ENCODE measurements at regions not wholly inside any gene's neighbourhood (a gene's known extent, or its start where the extent isn't known, plus 50 kb on each side); places are given as distances from the start of the nearest gene placed in this dataset.

DNA sequence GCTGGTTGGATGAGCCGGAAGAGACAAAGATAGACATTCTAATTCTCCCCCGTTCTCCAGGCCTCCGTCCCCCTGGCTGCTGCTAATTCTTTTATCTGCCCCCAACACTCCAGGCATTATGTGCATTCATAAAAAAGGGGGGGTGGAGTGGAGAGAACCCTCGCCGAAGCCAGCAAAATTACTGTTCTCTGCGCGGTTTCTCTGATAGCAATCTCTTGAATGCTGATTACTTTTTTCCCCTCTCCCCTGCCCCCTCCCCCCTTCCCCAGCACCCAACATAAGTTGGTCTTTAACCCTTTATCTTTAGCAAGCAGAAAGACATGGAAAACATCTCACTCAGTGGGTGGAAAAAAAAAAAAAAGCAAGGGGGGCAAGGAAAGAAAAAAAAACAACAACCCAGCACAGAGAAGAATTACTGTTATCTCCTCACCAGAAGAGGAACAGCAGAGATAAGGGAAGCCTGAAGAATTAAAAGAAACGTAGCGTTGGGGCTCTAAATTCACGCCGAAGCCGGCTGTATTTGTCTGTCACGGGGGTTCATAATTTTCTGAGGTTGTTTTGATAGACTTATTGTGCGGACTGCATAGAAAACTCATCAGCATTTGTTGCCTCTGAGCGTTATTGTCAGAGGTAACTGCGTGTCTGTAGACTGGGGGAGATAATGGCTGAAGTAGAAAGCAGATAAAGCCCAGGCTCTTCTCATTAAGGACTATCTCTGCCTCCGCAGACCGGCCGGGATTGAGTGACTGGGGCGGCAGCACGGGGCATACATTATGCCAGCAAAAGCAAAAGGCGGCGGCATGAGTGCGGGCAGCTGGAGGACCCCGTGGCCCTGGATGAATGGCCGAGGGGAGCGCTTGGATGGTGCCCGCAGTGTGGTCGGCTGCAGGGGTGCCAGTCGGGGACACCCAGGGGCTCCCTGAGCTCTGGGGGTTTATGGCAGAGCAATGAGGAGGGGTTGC is 126.9 kb downstream of the MRM1 start:
- TF ChIP-seq, protein P1, sequence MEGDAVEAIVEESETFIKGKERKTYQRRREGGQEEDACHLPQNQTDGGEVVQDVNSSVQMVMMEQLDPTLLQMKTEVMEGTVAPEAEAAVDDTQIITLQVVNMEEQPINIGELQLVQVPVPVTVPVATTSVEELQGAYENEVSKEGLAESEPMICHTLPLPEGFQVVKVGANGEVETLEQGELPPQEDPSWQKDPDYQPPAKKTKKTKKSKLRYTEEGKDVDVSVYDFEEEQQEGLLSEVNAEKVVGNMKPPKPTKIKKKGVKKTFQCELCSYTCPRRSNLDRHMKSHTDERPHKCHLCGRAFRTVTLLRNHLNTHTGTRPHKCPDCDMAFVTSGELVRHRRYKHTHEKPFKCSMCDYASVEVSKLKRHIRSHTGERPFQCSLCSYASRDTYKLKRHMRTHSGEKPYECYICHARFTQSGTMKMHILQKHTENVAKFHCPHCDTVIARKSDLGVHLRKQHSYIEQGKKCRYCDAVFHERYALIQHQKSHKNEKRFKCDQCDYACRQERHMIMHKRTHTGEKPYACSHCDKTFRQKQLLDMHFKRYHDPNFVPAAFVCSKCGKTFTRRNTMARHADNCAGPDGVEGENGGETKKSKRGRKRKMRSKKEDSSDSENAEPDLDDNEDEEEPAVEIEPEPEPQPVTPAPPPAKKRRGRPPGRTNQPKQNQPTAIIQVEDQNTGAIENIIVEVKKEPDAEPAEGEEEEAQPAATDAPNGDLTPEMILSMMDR (IDR thresholded peaks at IDR 0.05): no peak
- H3K9me3 ChIP-seq: no peaks in the 10 kb centered on the region
- intact Hi-C loops (cut with DNase I, micrococcal nuclease): no loop called here
- no peaks in the 10 kb centered on the region for H3K36me3 ChIP-seq (ENCODE audit: low read depth)
- ATAC-seq (no peak), DNase-seq (no peak)
- H3K4me1 ChIP-seq (ENCODE audit: low read depth): no peaks in the 10 kb centered on the region
- no peak overlapping the region for H3K4me3 ChIP-seq

- Histone ChIP-seq H3K4me1 (ENCODE audit: low read depth) (no peaks in the 10 kb centered on the region), H3K9me3 (no peaks in the 10 kb centered on the region), H3K36me3 (ENCODE audit: low read depth) (no peaks in the 10 kb centered on the region), H3K4me3 (no peak overlapping the region)
- intact Hi-C loops (cut with DNase I, micrococcal nuclease): no loop called here
- DNase-seq (no peak), ATAC-seq (no peak)
- TF ChIP-seq, protein P1 (IDR thresholded peaks at IDR 0.05): no peak
Measured at GRCh38 chr17:36730095-36730808, 128.9 kb downstream of the MRM1 start.

DNA sequence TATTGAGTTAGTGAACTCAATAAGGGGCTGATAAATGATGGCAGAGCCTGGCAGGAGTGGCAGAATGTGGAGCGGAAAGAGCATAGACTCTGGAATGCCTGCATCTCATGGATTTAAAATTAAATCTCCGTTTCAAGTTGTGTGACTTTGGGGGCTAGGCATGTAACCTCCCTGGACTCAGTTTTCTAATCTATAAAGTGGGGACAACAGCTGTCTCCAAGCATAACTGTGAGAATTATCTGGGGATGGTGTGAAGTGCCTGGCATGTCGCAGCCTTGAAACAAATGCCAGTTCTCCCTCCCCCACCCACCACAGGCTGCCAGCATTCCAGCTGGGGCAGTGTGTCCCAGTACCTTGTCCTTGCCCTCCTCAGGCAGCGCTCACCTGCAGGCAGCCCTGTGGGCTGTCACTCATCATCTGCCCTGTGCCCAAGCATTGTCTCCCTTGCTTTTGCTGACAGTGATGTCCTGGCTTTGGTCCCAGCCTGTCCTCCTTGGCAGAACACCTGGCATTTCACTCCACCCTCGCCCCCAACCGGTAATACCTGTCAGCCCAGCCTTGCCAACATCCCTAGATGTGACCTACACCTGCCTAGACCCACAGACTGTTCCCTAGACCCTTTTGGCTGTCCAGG is 129.6 kb downstream of the MRM1 start:
- TF ChIP-seq, protein P1 (IDR thresholded peaks at IDR 0.05): no peak
- intact Hi-C loops (cut with DNase I, micrococcal nuclease): no loop called here

GRCh38 chr17:36731811-36732210 is 130.4 kb downstream of the MRM1 start:
- ATAC-seq (no peak), DNase-seq (no peak)
- TF ChIP-seq, protein P1 (IDR thresholded peaks at IDR 0.05): no peak
- Histone ChIP-seq H3K4me1 (ENCODE audit: low read depth) (no peaks in the 10 kb centered on the region), H3K36me3 (ENCODE audit: low read depth) (no peaks in the 10 kb centered on the region), H3K4me3 (no peak overlapping the region), H3K9me3 (no peaks in the 10 kb centered on the region)
- intact Hi-C loops (cut with DNase I, micrococcal nuclease): no loop called here

More for the DNA sequence above, 129.6 kb downstream of the MRM1 start:
- DNase-seq (peak in 2 of 3 donors; percentile 43 to 46), ATAC-seq (peak; percentile 57)
- no peaks in the 10 kb centered on the region for H3K36me3 ChIP-seq (ENCODE audit: low read depth)
- H3K9me3 ChIP-seq: no peaks in the 10 kb centered on the region
- H3K4me1 ChIP-seq (ENCODE audit: low read depth): no peaks in the 10 kb centered on the region
- no peak overlapping the region for H3K4me3 ChIP-seq

- no peak overlapping the region for H3K4me3 ChIP-seq
- ATAC-seq (no peak), DNase-seq (no peak)
- no peaks in the 10 kb centered on the region for H3K9me3 ChIP-seq
- TF ChIP-seq, protein P1 (IDR thresholded peaks at IDR 0.05): no peak
- intact Hi-C loops (cut with DNase I, micrococcal nuclease): no loop called here
- H3K36me3 ChIP-seq (ENCODE audit: low read depth): no peaks in the 10 kb centered on the region
- no peaks in the 10 kb centered on the region for H3K4me1 ChIP-seq (ENCODE audit: low read depth)
Measured at GRCh38 chr17:36732351-36732750, 131.0 kb downstream of the MRM1 start.
